Ramos (cell line): ENCODE measurements at regions not wholly inside any gene's neighbourhood (a gene's known extent, or its start where the extent isn't known, plus 50 kb on each side); places are given as distances from the start of the nearest gene placed in this dataset.
"Not testable (repeated sequence)": the region's sequence is repeated elsewhere in the genome, so short reads cannot be mapped to it uniquely, and the experiment has no call there.

Experiments used
- in situ Hi-C: fragments of 300-500 bp; cut with MboI; formaldehyde crosslinking; loops from one replicate; pipeline ENCODE4 v1.14.3; 2022; ENCODE audit warnings: low sequenced_read_pairs; ENCODE audit not compliant: unreplicated experiment

GRCh38 chr6:149127212-149127611 is 190.3 kb upstream of the TAB2 start:
- in situ Hi-C loops, result no loop called here

GRCh38 chr6:149128489-149129145 is 188.9 kb upstream of the TAB2 start:
- in situ Hi-C loops, result no loop called here

- in situ Hi-C loops, result no loop called here
Measured at GRCh38 chr6:149129371-149130077, 188.0 kb upstream of the TAB2 start.

- in situ Hi-C loops, result no loop called here
Measured at GRCh38 chr6:149130090-149130489, 187.4 kb upstream of the TAB2 start.

GRCh38 chr6:149130508-149130907 is 187.0 kb upstream of the TAB2 start:
- in situ Hi-C loops, result no loop called here

- in situ Hi-C loops, result no loop called here
Measured at GRCh38 chr6:149131891-149132290, 185.6 kb upstream of the TAB2 start.

- in situ Hi-C loops, result no loop called here
Measured at GRCh38 chr6:149132336-149132735, 185.2 kb upstream of the TAB2 start.

- in situ Hi-C loops, result no loop called here
Measured at GRCh38 chr6:149134511-149134933, 183.0 kb upstream of the TAB2 start.

GRCh38 chr6:149135809-149136208 is 181.7 kb upstream of the TAB2 start:
- in situ Hi-C loops, result no loop called here

GRCh38 chr6:149136273-149136912 is 181.1 kb upstream of the TAB2 start:
- in situ Hi-C loops, result no loop called here

- in situ Hi-C loops, result no loop called here
Measured at GRCh38 chr6:149136913-149137286, 180.6 kb upstream of the TAB2 start.

- in situ Hi-C loops, result no loop called here
Measured at GRCh38 chr6:149137594-149137993, 179.9 kb upstream of the TAB2 start.

- in situ Hi-C loops, result no loop called here
Measured at GRCh38 chr6:149138089-149138488, 179.4 kb upstream of the TAB2 start.

- in situ Hi-C loops, result no loop called here
Measured at GRCh38 chr6:149138699-149139294, 178.7 kb upstream of the TAB2 start.

- in situ Hi-C loops, result no loop called here
Measured at GRCh38 chr6:149139782-149140136, 177.8 kb upstream of the TAB2 start.

GRCh38 chr6:149140137-149140909 is 177.2 kb upstream of the TAB2 start:
- in situ Hi-C loops, result no loop called here

- in situ Hi-C loops, result no loop called here
Measured at GRCh38 chr6:149140910-149141290, 176.6 kb upstream of the TAB2 start.

- in situ Hi-C loops, result no loop called here
Measured at GRCh38 chr6:149142924-149143429, 174.5 kb upstream of the TAB2 start.

GRCh38 chr6:149145800-149146199 is 171.7 kb upstream of the TAB2 start:
- in situ Hi-C loops, result not testable (repeated sequence)

- in situ Hi-C loops, result no loop called here
Measured at GRCh38 chr6:149147195-149147594, 170.3 kb upstream of the TAB2 start.
